ENCODE measurements at regions not wholly inside any gene's neighbourhood (a gene's known extent, or its start where the extent isn't known, plus 50 kb on each side); places are given as distances from the start of the nearest gene placed in this dataset.

DNA sequence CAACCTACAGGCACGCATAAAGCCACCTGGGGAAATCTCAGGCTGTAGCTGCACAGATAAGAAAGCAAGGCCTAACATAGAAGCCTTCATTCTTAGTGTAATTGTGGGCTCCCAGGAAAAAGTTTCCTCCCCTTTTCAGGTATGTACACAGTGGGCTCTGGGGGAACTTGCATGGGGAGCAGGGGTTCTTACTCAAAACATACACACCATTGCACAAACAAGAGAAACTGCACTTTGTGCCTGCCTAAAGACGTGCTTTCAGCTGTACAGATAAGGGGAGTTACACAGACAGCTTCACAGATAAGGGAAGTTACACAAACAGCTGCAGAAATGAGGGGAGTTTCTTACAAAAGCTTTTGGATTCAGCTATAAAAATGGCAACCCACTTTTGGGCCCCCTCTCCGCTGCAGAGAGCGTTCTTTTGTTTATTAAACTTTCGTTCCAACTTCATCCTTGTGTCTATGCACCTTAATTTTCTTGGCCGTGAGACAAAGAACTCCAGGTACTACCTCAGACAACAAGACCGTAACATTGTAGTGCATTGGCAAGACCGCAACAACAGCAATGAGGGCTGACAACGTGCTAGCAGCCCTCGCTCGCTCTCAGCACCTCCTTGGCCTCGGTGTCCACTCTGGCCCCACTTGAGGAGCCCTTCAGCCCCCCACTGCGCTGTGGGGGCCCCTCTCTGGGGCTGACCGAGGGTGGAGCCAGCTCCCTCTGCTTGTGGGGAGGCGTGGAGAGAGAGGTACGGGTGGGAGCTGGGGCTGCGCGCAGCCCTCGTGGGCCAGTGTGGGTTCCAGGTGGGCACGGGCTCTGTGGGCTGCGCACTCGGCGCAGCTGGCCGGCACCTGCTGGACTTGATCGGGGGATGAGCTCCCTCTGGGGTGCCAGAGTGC lies 317.5 kb downstream of the RAPGEF2 start:
- no peak for TF ChIP-seq CTCF (IDR thresholded peaks at IDR 0.05; ENCODE audit: borderline replicate concordance, extremely low read depth, low read length, poor library complexity, severe bottlenecking)
- no peak for TF ChIP-seq EZH2 (IDR thresholded peaks at IDR 0.05; ENCODE audit: borderline replicate concordance, low read depth, low read length, severe bottlenecking)
